DOHH2 (cell line): ENCODE measurements at regions not wholly inside any gene's neighbourhood (a gene's known extent, or its start where the extent isn't known, plus 50 kb on each side); places are given as distances from the start of the nearest gene placed in this dataset.

Source experiments
- H3F3A ChIP-seq: fragments of 200-600 bp; sonication (generic), shearing (Covaris generic); 2 replicates; pipeline ENCODE4 v1.6.0; 2016; ENCODE audit warnings: antibody characterized with exemption, mild to moderate bottlenecking; ENCODE audit not compliant: control insufficient read depth, insufficient read depth
- H3K27ac ChIP-seq: fragments of 200-600 bp; sonication (generic); 2 replicates; pipeline ENCODE4 v1.5.1; 2014; ENCODE audit warnings: low read depth, mild to moderate bottlenecking, low read length, moderate library complexity
- H3K27me3 ChIP-seq: fragments of 200-600 bp; sonication (generic); 2 replicates; pipeline ENCODE4 v1.6.1; 2014; ENCODE audit warnings: mild to moderate bottlenecking, low read length, mixed read lengths; ENCODE audit not compliant: control insufficient read depth
- H3K36me3 ChIP-seq: fragments of 200-600 bp; sonication (generic); 2 replicates; pipeline ENCODE4 v1.6.1; 2014; ENCODE audit warnings: mild to moderate bottlenecking, low read length, moderate library complexity, mixed read lengths; ENCODE audit not compliant: control insufficient read depth
- H3K4me1 ChIP-seq: fragments of 200-600 bp; sonication (generic); 2 replicates; pipeline ENCODE4 v1.6.1; 2014; ENCODE audit warnings: mild to moderate bottlenecking, low read length, mixed read lengths; ENCODE audit not compliant: control insufficient read depth
- H3K4me2 ChIP-seq: fragments of 200-600 bp; sonication (generic); 2 replicates; pipeline ENCODE4 v1.6.0; 2014; ENCODE audit warnings: mild to moderate bottlenecking, low read length, moderate library complexity
- H3K4me3 ChIP-seq: fragments of 200-600 bp; sonication (generic); 2 replicates; pipeline ENCODE4 v1.5.1; 2014; ENCODE audit warnings: mild to moderate bottlenecking, low read length, mixed read lengths
- H3K79me2 ChIP-seq: fragments of 200-600 bp; sonication (generic); 2 replicates; pipeline ENCODE4 v1.6.1; 2014; ENCODE audit warnings: mild to moderate bottlenecking, low read length, mixed read lengths; ENCODE audit not compliant: control insufficient read depth
- H3K9me2 ChIP-seq: fragments of 200-600 bp; sonication (generic); replicated peaks from 2 replicates; pipeline ENCODE4 v1.6.1; 2014; ENCODE audit warnings: mild to moderate bottlenecking, low read length, mixed read lengths; ENCODE audit not compliant: control insufficient read depth
- H3K9me3 ChIP-seq: fragments of 200-600 bp; sonication (generic); 2 replicates; pipeline ENCODE4 v1.6.1; 2014; ENCODE audit warnings: antibody characterized with exemption, low read length, mixed read lengths; ENCODE audit not compliant: control insufficient read depth, insufficient read depth
- H4K20me1 ChIP-seq: fragments of 200-600 bp; sonication (generic); 2 replicates; pipeline ENCODE4 v1.6.0; 2014; ENCODE audit warnings: low read depth, mild to moderate bottlenecking, antibody characterized with exemption, low read length, moderate library complexity; ENCODE audit not compliant: control insufficient read depth, insufficient read depth
- CTCF ChIP-seq: fragments of 200-600 bp; sonication (generic); IDR thresholded peaks from one replicate; pipeline ENCODE4 v1.5.1; 2014; ENCODE audit warnings: antibody characterized with exemption, mild to moderate bottlenecking, low read depth, low read length; ENCODE audit not compliant: poor library complexity, severe bottlenecking
- EZH2phosphoT487 ChIP-seq: fragments of 200-600 bp; sonication (generic); IDR thresholded peaks from 2 replicates; pipeline ENCODE4 v1.6.1; 2017; ENCODE audit warnings: borderline replicate concordance, mild to moderate bottlenecking, antibody characterized with exemption, low read length, moderate library complexity, mixed read lengths

DNA sequence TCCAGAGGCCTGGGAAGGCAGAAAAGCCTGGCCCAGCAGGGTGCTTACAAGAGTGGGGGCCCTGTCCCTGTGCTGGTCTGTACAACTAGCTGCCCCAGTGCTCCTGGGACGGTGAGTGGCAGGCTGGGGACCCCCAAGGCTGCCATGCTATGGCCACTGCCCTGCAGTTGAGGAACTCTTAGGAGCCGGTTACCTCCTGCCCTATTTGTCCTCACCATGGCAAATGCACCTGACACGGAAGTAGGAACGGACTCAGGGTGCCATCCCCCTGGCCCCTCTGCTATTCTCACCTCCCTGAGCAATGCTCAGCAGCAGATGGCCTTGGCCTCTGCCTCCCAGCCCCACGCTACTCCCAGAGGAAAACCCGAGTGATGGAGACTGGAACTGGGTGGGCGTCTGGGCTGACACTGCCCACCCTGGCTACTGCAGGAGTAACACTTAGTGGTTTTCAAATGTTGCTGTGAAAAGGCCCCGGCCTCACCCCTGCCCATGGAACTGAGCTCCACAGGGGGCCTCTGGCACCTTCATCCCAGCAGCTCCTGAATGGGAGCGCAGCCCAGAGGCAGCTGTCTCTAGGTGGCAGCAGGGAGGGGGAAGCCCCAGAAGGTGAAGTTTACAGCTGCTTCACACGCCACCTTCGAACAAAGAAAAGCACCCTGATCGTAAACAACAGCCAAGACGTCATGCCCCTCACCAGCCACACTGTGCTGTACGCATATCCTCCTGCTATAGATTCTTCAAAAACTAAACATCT is 105.3 kb downstream of the CTTN start:
- no peaks in the 10 kb centered on the region for H3F3A ChIP-seq
- H3K27ac ChIP-seq, result no peak overlapping the region
- no peaks in the 10 kb centered on the region for H3K27me3 ChIP-seq
- H4K20me1 ChIP-seq, result no peaks in the 10 kb centered on the region
- no peak overlapping the region for H3K4me2 ChIP-seq
- no peaks in the 10 kb centered on the region for H3K9me3 ChIP-seq
- H3K4me3 ChIP-seq, result no peak overlapping the region
- H3K9me2 ChIP-seq, result no peaks in the 10 kb centered on the region
- no peaks in the 10 kb centered on the region for H3K36me3 ChIP-seq
- H3K79me2 ChIP-seq, result no peaks in the 10 kb centered on the region
- no peaks in the 10 kb centered on the region for H3K4me1 ChIP-seq
- TF ChIP-seq CTCF, result peak; percentile 30
- TF ChIP-seq EZH2phosphoT487, result no peak

GRCh38 chr11:70504246-70505020 is 106.1 kb downstream of the CTTN start:
- Histone ChIP-seq H3F3A (no peaks in the 10 kb centered on the region), H3K4me1 (no peaks in the 10 kb centered on the region), H3K9me2 (no peaks in the 10 kb centered on the region), H3K27ac (no peak overlapping the region), H3K79me2 (no peaks in the 10 kb centered on the region), H3K9me3 (no peaks in the 10 kb centered on the region), H3K27me3 (no peaks in the 10 kb centered on the region), H4K20me1 (no peaks in the 10 kb centered on the region), H3K4me3 (no peak overlapping the region), H3K36me3 (no peaks in the 10 kb centered on the region), H3K4me2 (no peak overlapping the region)
- TF ChIP-seq CTCF (no peak), EZH2phosphoT487 (no peak)

DNA sequence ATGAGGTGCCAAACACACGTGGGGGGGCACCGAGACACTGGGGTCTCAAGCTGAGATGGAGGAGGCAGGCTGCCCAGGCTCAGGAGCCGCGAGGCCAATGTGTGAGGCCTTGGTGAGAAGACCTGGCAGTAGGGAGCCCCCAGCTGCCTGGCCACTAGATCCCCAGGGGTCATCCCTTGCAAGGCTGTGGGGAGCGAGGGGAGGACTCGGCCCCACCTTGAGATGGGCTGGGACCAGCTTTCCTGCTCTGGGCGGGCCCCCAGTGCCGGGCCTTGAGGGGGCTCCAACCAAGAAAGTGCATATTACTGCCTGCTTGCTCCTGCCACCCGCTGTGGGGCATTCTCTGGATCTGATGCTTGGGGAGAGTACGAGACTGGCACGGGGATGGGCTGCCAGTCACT is 107.0 kb downstream of the CTTN start:
- Histone ChIP-seq H3F3A (no peaks in the 10 kb centered on the region), H3K9me2 (no peaks in the 10 kb centered on the region), H4K20me1 (no peaks in the 10 kb centered on the region), H3K79me2 (no peaks in the 10 kb centered on the region), H3K4me2 (no peak overlapping the region), H3K4me3 (no peak overlapping the region), H3K27ac (no peak overlapping the region), H3K27me3 (no peaks in the 10 kb centered on the region), H3K4me1 (no peaks in the 10 kb centered on the region), H3K9me3 (no peaks in the 10 kb centered on the region), H3K36me3 (no peaks in the 10 kb centered on the region)
- TF ChIP-seq EZH2phosphoT487 (no peak), CTCF (no peak)
